ENCODE measurements at regions not wholly inside any gene's neighbourhood (a gene's known extent, or its start where the extent isn't known, plus 50 kb on each side); places are given as distances from the start of the nearest gene placed in this dataset.
"Not testable (repeated sequence)": the region's sequence is repeated elsewhere in the genome, so short reads cannot be mapped to it uniquely, and the experiment has no call there.

GRCh38 chr10:85138046-85138445, 809.7 kb downstream of the CCSER2 start:
- POLR2A ChIA-PET: no interaction called here
- TF ChIP-seq PRDM4 (tag by site-specific recombination; IDR thresholded peaks at IDR 0.05): no peak
- no peak for TF ChIP-seq TRIM28 (IDR thresholded peaks at IDR 0.05; ENCODE audit: borderline replicate concordance, low read length)
- no peak for TF ChIP-seq ZNF18 (tag by site-specific recombination; IDR thresholded peaks at IDR 0.05)
- no peak for TF ChIP-seq ZNF449 (tag by site-specific recombination; IDR thresholded peaks at IDR 0.05)
- TF ChIP-seq ZNF514 (tag by site-specific recombination; IDR thresholded peaks at IDR 0.05): no peak
- TF ChIP-seq RBAK (tag by site-specific recombination; IDR thresholded peaks at IDR 0.05): no peak
- no peak for TF ChIP-seq BCL11A (tag by site-specific recombination; IDR thresholded peaks at IDR 0.05; ENCODE audit: low read depth)
- no peak for TF ChIP-seq ZNF423 (tag by site-specific recombination; IDR thresholded peaks at IDR 0.05)
- Histone ChIP-seq H3K9me3 (ENCODE audit: control insufficient read depth, insufficient read depth, low read depth, low read length) (no peaks in the 10 kb centered on the region), H3K36me3 (ENCODE audit: control insufficient read depth in 2 of 2, insufficient read depth in 1 of 2, low read length in 2 of 2) (no peaks in the 10 kb centered on the region), H3K4me1 (ENCODE audit: control insufficient read depth, insufficient read depth, low read length) (no peaks in the 10 kb centered on the region), H3K27ac (ENCODE audit: extremely low read depth, low read depth, low read length) (no peak overlapping the region), H3K4me3 (ENCODE audit: low read depth, low read length) (no peak overlapping the region)
- CTCF ChIA-PET: interaction anchor here (1.4 kb wide), 1 partner anchor 8 kb away, joined by 3 read pairs; no protein-coding TSS in a partner anchor

- no peaks in the 10 kb centered on the region for H3K4me1 ChIP-seq (ENCODE audit: control insufficient read depth, insufficient read depth, low read length)
- no peaks in the 10 kb centered on the region for H3K9me3 ChIP-seq (ENCODE audit: control insufficient read depth, insufficient read depth, low read depth, low read length)
- ChIA-PET POLR2A (no interaction called here), CTCF (interaction anchor here (0.6 to 0.7 kb wide), 3 partner anchors 361 to 720 kb away, joined by 3 to 6 read pairs (median 6); no protein-coding TSS in a partner anchor)
- no peak for TF ChIP-seq SALL2 (tag by site-specific recombination; IDR thresholded peaks at IDR 0.05; ENCODE audit: borderline replicate concordance)
- no peak for TF ChIP-seq AEBP2 (tag by site-specific recombination; IDR thresholded peaks at IDR 0.05; ENCODE audit: borderline replicate concordance)
- TF ChIP-seq GLI4 (tag by site-specific recombination; IDR thresholded peaks at IDR 0.05): no peak
- H3K27ac ChIP-seq (ENCODE audit: extremely low read depth, low read depth, low read length): no peak overlapping the region
- H3K36me3 ChIP-seq (ENCODE audit: control insufficient read depth in 2 of 2, insufficient read depth in 1 of 2, low read length in 2 of 2): no peaks in the 10 kb centered on the region
- H3K4me3 ChIP-seq (ENCODE audit: low read depth, low read length): no peak overlapping the region
These were observed 810.7 kb downstream of the CCSER2 start for GRCh38 chr10:85139124-85139523.

GRCh38 chr10:85141520-85141919, 813.1 kb downstream of the CCSER2 start:
- H3K4me1 ChIP-seq (ENCODE audit: control insufficient read depth, insufficient read depth, low read length); H3K36me3 ChIP-seq (ENCODE audit: control insufficient read depth in 2 of 2, insufficient read depth in 1 of 2, low read length in 2 of 2); POLR2A ChIA-PET; H3K27ac ChIP-seq (ENCODE audit: extremely low read depth, low read depth, low read length); H3K4me3 ChIP-seq (ENCODE audit: low read depth, low read length); CTCF ChIA-PET; H3K9me3 ChIP-seq (ENCODE audit: control insufficient read depth, insufficient read depth, low read depth, low read length): not testable (repeated sequence)
